ENCODE measurements at regions not wholly inside any gene's neighbourhood (a gene's known extent, or its start where the extent isn't known, plus 50 kb on each side); places are given as distances from the start of the nearest gene placed in this dataset.

- no peak for TF ChIP-seq CTBP2 (IDR thresholded peaks at IDR 0.05; ENCODE audit: borderline replicate concordance, insufficient read depth, insufficient read length, low read length)
- no peak for TF ChIP-seq NRF1 (IDR thresholded peaks at IDR 0.05; ENCODE audit: low read depth, low read length)
- TF ChIP-seq RBBP5 (IDR thresholded peaks at IDR 0.05; ENCODE audit: borderline replicate concordance, low read depth, low read length): no peak
These were observed 124.3 kb downstream of the HSD17B3 start (continued) for GRCh38 chr9:96177719-96178028.
